Transverse colon (tissue), 4 donors: ENCODE measurements at regions not wholly inside any gene's neighbourhood (a gene's known extent, or its start where the extent isn't known, plus 50 kb on each side); places are given as distances from the start of the nearest gene placed in this dataset.

Experiments
- DNase-seq: peaks from one replicate; pipeline ENCODE4 v3.0.0-alpha.2; 2019
- H3K27ac ChIP-seq, 4 donors: fragments of 200-600 bp; sonication (generic); 2 replicates each; pipeline ENCODE4 v1.5.1; 2016 to 2018; ENCODE audit warnings: inconsistent platforms in 4 of 4
- H3K27me3 ChIP-seq: fragments of 200-600 bp; sonication (generic); 2 replicates; pipeline ENCODE4 v1.5.1; 2017; ENCODE audit warnings: inconsistent platforms
- H3K36me3 ChIP-seq, 4 donors: fragments of 200-600 bp; sonication (generic); 2 replicates each; pipeline ENCODE4 v1.5.1; 2017 to 2019; ENCODE audit warnings: inconsistent platforms in 4 of 4
- H3K4me1 ChIP-seq, 4 donors: fragments of 200-600 bp; sonication (generic); 2 replicates each; pipeline ENCODE4 v1.5.1; 2017 to 2020; ENCODE audit warnings: inconsistent platforms in 4 of 4
- H3K4me3 ChIP-seq, 4 donors: fragments of 200-600 bp; sonication (generic); 1 replicate in 1 of 4; 2 replicates in 3 of 4; pipeline versions ENCODE4 v1.5.1 to v1.6.1; 2017 to 2019; ENCODE audit warnings: inconsistent platforms in 4 of 4
- H3K9me3 ChIP-seq, 2 donors: fragments of 200-600 bp; sonication (generic); 2 replicates each; pipeline ENCODE4 v1.5.1; 2017 to 2019; ENCODE audit warnings: inconsistent platforms in 2 of 2
- CTCF ChIP-seq, 5 experiments: fragments of 200-600 bp in 3 of 5; fragments of 450-650 bp in 2 of 5; sonication (generic) in 3 of 5; IDR thresholded peaks; 1 replicate in 2 of 5; 2 replicates in 3 of 5; pipeline ENCODE4 v1.5.1; 2016 to 2017; ENCODE audit warnings: antibody characterized with exemption in 5 of 5, inconsistent platforms in 3 of 5, mild to moderate bottlenecking in 2 of 5, moderate library complexity in 1 of 5
- EP300 ChIP-seq: sonication (generic); formaldehyde crosslinking; IDR thresholded peaks from one replicate; pipeline ENCODE4 v1.6.1; 2017; ENCODE audit warnings: antibody characterized with exemption, low read depth
- POLR2A ChIP-seq: fragments of 450-650 bp; IDR thresholded peaks from one replicate; pipeline ENCODE4 v1.6.1; 2016; ENCODE audit warnings: antibody characterized with exemption, mild to moderate bottlenecking, moderate library complexity
- POLR2AphosphoS5 ChIP-seq, 3 donors: sonication (generic); formaldehyde crosslinking; IDR thresholded peaks; one replicate each; pipeline ENCODE4 v1.6.1; 2016; ENCODE audit warnings: antibody characterized with exemption in 3 of 3
- WGBS, 2 donors: methylation state at CpG; one replicate each; pipeline ENCODE4 v1.1.5; 2018; ENCODE audit warnings: low coverage in 1 of 2; 5-methylcytosine and 5-hydroxymethylcytosine counted together
- in situ Hi-C, 4 donors: fragments of 200-750 bp; cut with MboI; loops; one replicate each; pipeline versions ENCODE4 v1.15.0 to v1.15.1; 2017; ENCODE audit warnings: low sequenced_read_pairs in 3 of 4, low pct_ligation_motif_present in 1 of 4, low pct_unique_long_range_greater_than_20kb in 1 of 4
- intact Hi-C: fragments of 100-400 bp; cut with DNase I; formaldehyde crosslinking; loops from one replicate; pipeline ENCODE4 v1.15.1; 2023; ENCODE audit warnings: low total_unique reads

- in situ Hi-C loops (no loop called here), intact Hi-C loops (no loop called here)
- H3K27ac ChIP-seq: no peak overlapping the region
- DNase-seq: no peak
- 57 to 60% methylated on average over 1 of the region's 1 CpG for WGBS, 2 donors
- no peaks in the 10 kb centered on the region for H3K4me1 ChIP-seq
- H3K36me3 ChIP-seq: no peaks in the 10 kb centered on the region
- TF ChIP-seq POLR2AphosphoS5 (IDR thresholded peaks at IDR 0.05): no peak
- no peak for TF ChIP-seq EP300
- no peak for TF ChIP-seq POLR2A
- TF ChIP-seq CTCF (IDR thresholded peaks at IDR 0.05): no peak
- no peak overlapping the region for H3K4me3 ChIP-seq
- H3K9me3 ChIP-seq: peaks cover under 1 to 4% of the 10 kb centered on the region in 2 donors
- H3K27me3 ChIP-seq: no peaks in the 10 kb centered on the region
These were observed 204.4 kb upstream of the CDH10 start for GRCh38 chr5:24849210-24849609.

GRCh38 chr5:24831989-24832388 is 187.2 kb upstream of the CDH10 start:
- intact Hi-C loops (no loop called here), in situ Hi-C loops (no loop called here)
- Histone ChIP-seq H3K9me3 (peaks cover 0 to 9% of the 10 kb centered on the region in 2 donors), H3K27me3 (no peaks in the 10 kb centered on the region), H3K4me3 (no peak overlapping the region), H3K36me3 (no peaks in the 10 kb centered on the region), H3K27ac (no peak overlapping the region), H3K4me1 (no peaks in the 10 kb centered on the region)
- 70 to 83% methylated on average over 4 to 5 of the region's 5 CpGs for WGBS, 2 donors
- no peak for DNase-seq
- no peak for TF ChIP-seq POLR2A
- TF ChIP-seq EP300: no peak

GRCh38 chr5:24823625-24824024 is 178.8 kb upstream of the CDH10 start:
- WGBS, 2 donors: 50% methylated on average over 1 of the region's 1 CpG; no CpG with 5 or more reads in 1 of the 2 donors

GRCh38 chr5:24819841-24820240 is 175.1 kb upstream of the CDH10 start:
- no peak for DNase-seq
- H3K9me3 ChIP-seq: peaks cover 0 to 16% of the 10 kb centered on the region in 2 donors
- H3K27me3 ChIP-seq: no peaks in the 10 kb centered on the region
- H3K4me3 ChIP-seq: no peak overlapping the region
- TF ChIP-seq CTCF (IDR thresholded peaks at IDR 0.05) (no peak), POLR2AphosphoS5 (IDR thresholded peaks at IDR 0.05) (no peak), EP300 (no peak), POLR2A (no peak)
- in situ Hi-C loops (no loop called here), intact Hi-C loops (no loop called here)
- WGBS, 2 donors: 39 to 50% methylated on average over 2 of the region's 2 CpGs
- H3K36me3 ChIP-seq: no peaks in the 10 kb centered on the region
- no peak overlapping the region for H3K27ac ChIP-seq
- H3K4me1 ChIP-seq: no peaks in the 10 kb centered on the region

More at GRCh38 chr5:24823625-24824024, 178.8 kb upstream of the CDH10 start:
- no peaks in the 10 kb centered on the region for H3K36me3 ChIP-seq
- H3K4me1 ChIP-seq: no peaks in the 10 kb centered on the region
- no peak overlapping the region for H3K27ac ChIP-seq
- DNase-seq: no peak
- TF ChIP-seq EP300 (no peak), CTCF (IDR thresholded peaks at IDR 0.05) (no peak), POLR2A (no peak), POLR2AphosphoS5 (IDR thresholded peaks at IDR 0.05) (no peak)
- in situ Hi-C loops (no loop called here), intact Hi-C loops (no loop called here)
- no peak overlapping the region for H3K4me3 ChIP-seq
- no peaks in the 10 kb centered on the region for H3K27me3 ChIP-seq
- peaks cover 0 to 10% of the 10 kb centered on the region in 2 donors for H3K9me3 ChIP-seq

GRCh38 chr5:24817966-24818365 is 173.2 kb upstream of the CDH10 start:
- 65 to 76% methylated on average over 3 of the region's 3 CpGs for WGBS, 2 donors
- in situ Hi-C loops (no loop called here), intact Hi-C loops (no loop called here)
- Histone ChIP-seq H3K27me3 (no peaks in the 10 kb centered on the region), H3K4me1 (no peaks in the 10 kb centered on the region), H3K36me3 (no peaks in the 10 kb centered on the region), H3K4me3 (no peak overlapping the region), H3K9me3 (peaks cover 0 to 16% of the 10 kb centered on the region in 2 donors), H3K27ac (no peak overlapping the region)
- TF ChIP-seq EP300 (no peak), POLR2AphosphoS5 (IDR thresholded peaks at IDR 0.05) (no peak), POLR2A (no peak)
- no peak for DNase-seq
